OCI-LY7 (cell line): ENCODE measurements at regions not wholly inside any gene's neighbourhood (a gene's known extent, or its start where the extent isn't known, plus 50 kb on each side); places are given as distances from the start of the nearest gene placed in this dataset.

Source experiments
- BruUV-seq: library from RNA; stranded (reverse); fragments of 400-500 nt; replicated peaks from 2 replicates; lab custom pipeline; 2021; lab: Mats Ljungman, UMichigan
- CTCF ChIA-PET: fragments of 300-600 bp; sonication (Branson Sonifier 250); formaldehyde crosslinking; loops from one replicate; lab custom pipeline; 2022; ENCODE audit warnings: antibody characterized with exemption; ENCODE audit not compliant: unreplicated experiment; lab: Charles Lee
- POLR2A ChIA-PET: fragments of 300-600 bp; sonication (Branson Sonifier 250); formaldehyde crosslinking; loops from one replicate; lab custom pipeline; 2022; ENCODE audit warnings: antibody characterized with exemption; lab: Charles Lee
- DNase-seq: peaks from one replicate; pipeline ENCODE4 v3.0.0-alpha.2; 2015; ENCODE audit warnings: low spot score
- H2AFZ ChIP-seq: fragments of 200-600 bp; sonication (generic), shearing (Covaris generic); 2 replicates; pipeline ENCODE4 v1.6.1; 2014; ENCODE audit warnings: mild to moderate bottlenecking, antibody characterized with exemption, low read length, moderate library complexity
- H3K27ac ChIP-seq: fragments of 200-600 bp; sonication (generic); 2 replicates; pipeline ENCODE4 v1.5.1; 2014; ENCODE audit warnings: mixed run types, low read depth, mild to moderate bottlenecking, moderate library complexity, low read length, inconsistent platforms; ENCODE audit not compliant: poor library complexity, severe bottlenecking
- H3K36me3 ChIP-seq: fragments of 200-600 bp; sonication (generic); 2 replicates; pipeline ENCODE4 v1.6.1; 2014; ENCODE audit warnings: mild to moderate bottlenecking, antibody characterized with exemption, low read length, moderate library complexity, mixed read lengths; ENCODE audit not compliant: insufficient read depth
- H3K4me1 ChIP-seq: fragments of 200-600 bp; sonication (generic); 2 replicates; pipeline ENCODE4 v1.5.1; 2014; ENCODE audit warnings: mild to moderate bottlenecking, low read length; ENCODE audit not compliant: insufficient read depth, poor library complexity, severe bottlenecking
- H3K4me2 ChIP-seq: fragments of 200-600 bp; sonication (generic); 2 replicates; pipeline ENCODE4 v1.6.1; 2014; ENCODE audit warnings: mild to moderate bottlenecking, low read length
- H3K4me3 ChIP-seq: fragments of 200-600 bp; sonication (generic); 2 replicates; pipeline ENCODE4 v1.5.1; 2014; ENCODE audit warnings: mild to moderate bottlenecking, low read depth, low read length; ENCODE audit not compliant: poor library complexity, severe bottlenecking
- H3K79me2 ChIP-seq: fragments of 200-600 bp; sonication (generic); 2 replicates; pipeline ENCODE4 v1.6.1; 2016; ENCODE audit warnings: low read depth, mild to moderate bottlenecking, low read length, moderate library complexity, mixed read lengths; ENCODE audit not compliant: insufficient read depth
- H3K9me2 ChIP-seq: fragments of 200-600 bp; sonication (generic); 2 replicates; pipeline ENCODE4 v1.6.1; 2016; ENCODE audit warnings: mild to moderate bottlenecking, low read length, mixed read lengths; ENCODE audit not compliant: insufficient read depth
- H3K9me3 ChIP-seq: fragments of 200-600 bp; sonication (generic); 2 replicates; pipeline ENCODE4 v1.6.1; 2014; ENCODE audit warnings: mild to moderate bottlenecking, mixed run types, low read length, mixed read lengths
- H4K20me1 ChIP-seq: fragments of 200-600 bp; sonication (generic); 2 replicates; pipeline ENCODE4 v1.6.1; 2014; ENCODE audit warnings: mild to moderate bottlenecking, antibody characterized with exemption, low read length, moderate library complexity, mixed read lengths; ENCODE audit not compliant: insufficient read depth
- CTCF ChIP-seq: fragments of 200-600 bp; sonication (generic); conservative IDR thresholded peaks from 2 replicates; pipeline ENCODE4 v1.5.1; 2014; ENCODE audit warnings: mild to moderate bottlenecking, antibody characterized with exemption, low read length, moderate library complexity, mixed read lengths
- EZH2phosphoT487 ChIP-seq: fragments of 200-600 bp; sonication (generic); IDR thresholded peaks from 2 replicates; pipeline ENCODE4 v1.6.1; 2018; ENCODE audit warnings: low read depth, borderline replicate concordance, mild to moderate bottlenecking, mixed run types, antibody characterized with exemption, low read length, moderate library complexity, mixed read lengths
- intact Hi-C: fragments of 100-400 bp; cut with micrococcal nuclease; formaldehyde crosslinking; loops from one replicate; pipeline ENCODE4 v1.10.0; 2022; ENCODE audit not compliant: unreplicated experiment

GRCh38 chr17:68789203-68789962 lies 165.8 kb downstream of the ABCA8 start:
- H3K4me1 ChIP-seq = peaks cover 7% of the 10 kb centered on the region
- intact Hi-C loops = no loop called here
- no peak for DNase-seq
- no peak for TF ChIP-seq CTCF
- TF ChIP-seq EZH2phosphoT487 = no peak
- H3K79me2 ChIP-seq = no peaks in the 10 kb centered on the region
- BruUV-seq = no TSS peak
- CTCF ChIA-PET = no interaction called here
- no peaks in the 10 kb centered on the region for H3K36me3 ChIP-seq
- H3K9me2 ChIP-seq = no peaks in the 10 kb centered on the region
- H4K20me1 ChIP-seq = no peaks in the 10 kb centered on the region
- no peak overlapping the region for H3K27ac ChIP-seq
- no peaks in the 10 kb centered on the region for H3K9me3 ChIP-seq
- no peak overlapping the region for H2AFZ ChIP-seq
- POLR2A ChIA-PET = interaction anchor here (0.7 to 1.6 kb wide), 6 partner anchors 8 to 762 kb away, joined by 3 to 5 read pairs (median 3); no protein-coding TSS in a partner anchor
- no peak overlapping the region for H3K4me3 ChIP-seq
- no peak overlapping the region for H3K4me2 ChIP-seq

- BruUV-seq = no TSS peak
These were observed 169.4 kb downstream of the ABCA8 start for GRCh38 chr17:68785565-68786486.

More at GRCh38 chr17:68785565-68786486, 169.4 kb downstream of the ABCA8 start:
- intact Hi-C loops = no loop called here
- no peak for DNase-seq
- Histone ChIP-seq H2AFZ (no peak overlapping the region), H3K9me3 (no peaks in the 10 kb centered on the region), H3K27ac (no peak overlapping the region), H3K4me2 (no peak overlapping the region), H3K4me3 (no peak overlapping the region), H3K79me2 (no peaks in the 10 kb centered on the region), H3K9me2 (no peaks in the 10 kb centered on the region), H3K36me3 (no peaks in the 10 kb centered on the region), H3K4me1 (peaks cover under 1% of the 10 kb centered on the region), H4K20me1 (no peaks in the 10 kb centered on the region)
- POLR2A ChIA-PET = interaction anchor here (0.7 to 1.0 kb wide), 3 partner anchors 8 to 236 kb away, joined by 3 to 5 read pairs (median 3); no protein-coding TSS in a partner anchor
- CTCF ChIA-PET = interaction anchor here (0.7 kb wide), 1 partner anchor 526 kb away, joined by 3 read pairs; no protein-coding TSS in a partner anchor
- TF ChIP-seq EZH2phosphoT487 = no peak
- TF ChIP-seq CTCF = no peak
